ENCODE measurements at regions not wholly inside any gene's neighbourhood (a gene's known extent, or its start where the extent isn't known, plus 50 kb on each side); places are given as distances from the start of the nearest gene placed in this dataset.

DNA sequence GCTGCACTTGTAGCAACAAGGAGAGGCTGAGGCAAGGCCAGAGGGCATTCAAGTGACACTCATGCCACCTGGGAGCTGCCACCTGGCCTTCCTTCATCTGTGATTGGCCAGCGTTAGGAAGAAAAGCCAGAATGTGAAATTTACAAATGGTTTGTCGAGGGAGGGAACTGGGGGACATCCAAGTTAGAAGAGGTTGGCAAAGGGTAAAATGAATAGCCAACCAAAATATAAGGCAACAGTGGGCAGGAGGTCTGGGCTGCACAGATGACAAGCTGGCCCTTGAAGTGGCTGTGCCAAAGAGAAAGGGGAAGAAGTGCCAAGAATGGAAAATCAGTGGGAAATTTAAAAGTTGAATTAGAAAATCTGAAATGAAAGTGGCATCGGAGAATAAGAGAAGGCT is 221.4 kb downstream of the C11orf91 start:
- BruUV-seq (replicated peaks): no TSS peak
- Histone ChIP-seq H3K36me3 (ENCODE audit: control insufficient read depth in 2 of 2, extremely low read depth in 1 of 2, insufficient read depth in 2 of 2, low read length in 2 of 2) (no peaks in the 10 kb centered on the region), H3K9me1 (replicated peaks; ENCODE audit: control insufficient read depth, extremely low read depth, insufficient read depth, low read length) (no peaks in the 10 kb centered on the region), H3K27me3 (ENCODE audit: control insufficient read depth in 2 of 2, insufficient read depth in 2 of 2, low read length in 2 of 2) (no peaks in the 10 kb centered on the region), H3K9ac (replicated peaks; ENCODE audit: extremely low read depth, insufficient read depth, low read length) (no peak overlapping the region), H4K20me1 (replicated peaks; ENCODE audit: control insufficient read depth, extremely low read depth, insufficient read depth, low read length) (peaks cover 5% of the 10 kb centered on the region), H3K27ac (ENCODE audit: insufficient read depth, low read depth, low read length) (no peak overlapping the region), H3K4me2 (ENCODE audit: insufficient read depth, low read length) (no peak overlapping the region), H3K4me1 (ENCODE audit: control insufficient read depth, extremely low read depth, insufficient read depth, low read length) (peaks cover 6% of the 10 kb centered on the region), H2AFZ (ENCODE audit: low read depth, low read length) (no peak overlapping the region), H3K79me2 (ENCODE audit: control insufficient read depth, insufficient read depth, low read length) (peaks cover 30% of the 10 kb centered on the region), H3K9me3 (replicated peaks; ENCODE audit: control insufficient read depth, insufficient read depth, low read length) (no peaks in the 10 kb centered on the region), H3K4me3 (replicated peaks in 1 of 3; ENCODE audit: insufficient read depth in 1 of 3, low read depth in 1 of 3, low read length in 3 of 3) (no peak overlapping the region)
- POLR2A ChIA-PET: no interaction called here
- dilution Hi-C loops (cut with MboI; ENCODE audit: extremely low pct_ligation_motif_present, low sequenced_read_pairs): no loop called here
- CTCF ChIA-PET: interaction anchor here (1.2 kb wide), 2 partner anchors 21 to 263 kb away, joined by 3 read pairs; no protein-coding TSS in a partner anchor
- TF ChIP-seq POLR2A (IDR thresholded peaks at IDR 0.05; ENCODE audit: low read depth, low read length): no peak
- TF ChIP-seq, protein P1, sequence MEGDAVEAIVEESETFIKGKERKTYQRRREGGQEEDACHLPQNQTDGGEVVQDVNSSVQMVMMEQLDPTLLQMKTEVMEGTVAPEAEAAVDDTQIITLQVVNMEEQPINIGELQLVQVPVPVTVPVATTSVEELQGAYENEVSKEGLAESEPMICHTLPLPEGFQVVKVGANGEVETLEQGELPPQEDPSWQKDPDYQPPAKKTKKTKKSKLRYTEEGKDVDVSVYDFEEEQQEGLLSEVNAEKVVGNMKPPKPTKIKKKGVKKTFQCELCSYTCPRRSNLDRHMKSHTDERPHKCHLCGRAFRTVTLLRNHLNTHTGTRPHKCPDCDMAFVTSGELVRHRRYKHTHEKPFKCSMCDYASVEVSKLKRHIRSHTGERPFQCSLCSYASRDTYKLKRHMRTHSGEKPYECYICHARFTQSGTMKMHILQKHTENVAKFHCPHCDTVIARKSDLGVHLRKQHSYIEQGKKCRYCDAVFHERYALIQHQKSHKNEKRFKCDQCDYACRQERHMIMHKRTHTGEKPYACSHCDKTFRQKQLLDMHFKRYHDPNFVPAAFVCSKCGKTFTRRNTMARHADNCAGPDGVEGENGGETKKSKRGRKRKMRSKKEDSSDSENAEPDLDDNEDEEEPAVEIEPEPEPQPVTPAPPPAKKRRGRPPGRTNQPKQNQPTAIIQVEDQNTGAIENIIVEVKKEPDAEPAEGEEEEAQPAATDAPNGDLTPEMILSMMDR (IDR thresholded peaks at IDR 0.05; ENCODE audit: extremely low read depth in 1 of 2, insufficient read depth in 1 of 2, low read depth in 1 of 2, low read length in 2 of 2): no peak
- TF ChIP-seq, protein P2, sequence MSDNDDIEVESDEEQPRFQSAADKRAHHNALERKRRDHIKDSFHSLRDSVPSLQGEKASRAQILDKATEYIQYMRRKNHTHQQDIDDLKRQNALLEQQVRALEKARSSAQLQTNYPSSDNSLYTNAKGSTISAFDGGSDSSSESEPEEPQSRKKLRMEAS (IDR thresholded peaks at IDR 0.05; ENCODE audit: insufficient read depth, insufficient read length): no peak
- TF ChIP-seq GATA2 (IDR thresholded peaks at IDR 0.05; ENCODE audit: insufficient read depth, insufficient read length, low read depth, low read length): no peak
- no peak for TF ChIP-seq MYC (IDR thresholded peaks at IDR 0.05; ENCODE audit: low read depth, low read length)
- no peak for TF ChIP-seq POLR2AphosphoS5 (IDR thresholded peaks at IDR 0.05; ENCODE audit: insufficient read depth, low read depth, low read length)
- TF ChIP-seq JUN (IDR thresholded peaks at IDR 0.05; ENCODE audit: borderline replicate concordance, insufficient read depth, insufficient read length, low read depth): no peak
- no peak for TF ChIP-seq FOS (IDR thresholded peaks at IDR 0.05; ENCODE audit: borderline replicate concordance, insufficient read depth, low read length)
- TF ChIP-seq EZH2 (IDR thresholded peaks at IDR 0.05; ENCODE audit: borderline replicate concordance, low read depth, low read length, severe bottlenecking): no peak
- intact Hi-C loops (cut with micrococcal nuclease): no loop called here
- DNase-seq (ENCODE audit: low read depth, low spot score) (no peak), FAIRE-seq (no peak)
